DOHH2 (cell line): ENCODE measurements at regions not wholly inside any gene's neighbourhood (a gene's known extent, or its start where the extent isn't known, plus 50 kb on each side); places are given as distances from the start of the nearest gene placed in this dataset.

Experiments
- H3F3A ChIP-seq: fragments of 200-600 bp; sonication (generic), shearing (Covaris generic); 2 replicates; pipeline ENCODE4 v1.6.0; 2016; ENCODE audit warnings: antibody characterized with exemption, mild to moderate bottlenecking; ENCODE audit not compliant: control insufficient read depth, insufficient read depth
- H3K27ac ChIP-seq: fragments of 200-600 bp; sonication (generic); 2 replicates; pipeline ENCODE4 v1.5.1; 2014; ENCODE audit warnings: low read depth, mild to moderate bottlenecking, low read length, moderate library complexity
- H3K27me3 ChIP-seq: fragments of 200-600 bp; sonication (generic); 2 replicates; pipeline ENCODE4 v1.6.1; 2014; ENCODE audit warnings: mild to moderate bottlenecking, low read length, mixed read lengths; ENCODE audit not compliant: control insufficient read depth
- H3K36me3 ChIP-seq: fragments of 200-600 bp; sonication (generic); 2 replicates; pipeline ENCODE4 v1.6.1; 2014; ENCODE audit warnings: mild to moderate bottlenecking, low read length, moderate library complexity, mixed read lengths; ENCODE audit not compliant: control insufficient read depth
- H3K4me1 ChIP-seq: fragments of 200-600 bp; sonication (generic); 2 replicates; pipeline ENCODE4 v1.6.1; 2014; ENCODE audit warnings: mild to moderate bottlenecking, low read length, mixed read lengths; ENCODE audit not compliant: control insufficient read depth
- H3K4me2 ChIP-seq: fragments of 200-600 bp; sonication (generic); 2 replicates; pipeline ENCODE4 v1.6.0; 2014; ENCODE audit warnings: mild to moderate bottlenecking, low read length, moderate library complexity
- H3K4me3 ChIP-seq: fragments of 200-600 bp; sonication (generic); 2 replicates; pipeline ENCODE4 v1.5.1; 2014; ENCODE audit warnings: mild to moderate bottlenecking, low read length, mixed read lengths
- H3K79me2 ChIP-seq: fragments of 200-600 bp; sonication (generic); 2 replicates; pipeline ENCODE4 v1.6.1; 2014; ENCODE audit warnings: mild to moderate bottlenecking, low read length, mixed read lengths; ENCODE audit not compliant: control insufficient read depth
- H3K9me2 ChIP-seq: fragments of 200-600 bp; sonication (generic); replicated peaks from 2 replicates; pipeline ENCODE4 v1.6.1; 2014; ENCODE audit warnings: mild to moderate bottlenecking, low read length, mixed read lengths; ENCODE audit not compliant: control insufficient read depth
- H3K9me3 ChIP-seq: fragments of 200-600 bp; sonication (generic); 2 replicates; pipeline ENCODE4 v1.6.1; 2014; ENCODE audit warnings: antibody characterized with exemption, low read length, mixed read lengths; ENCODE audit not compliant: control insufficient read depth, insufficient read depth
- H4K20me1 ChIP-seq: fragments of 200-600 bp; sonication (generic); 2 replicates; pipeline ENCODE4 v1.6.0; 2014; ENCODE audit warnings: low read depth, mild to moderate bottlenecking, antibody characterized with exemption, low read length, moderate library complexity; ENCODE audit not compliant: control insufficient read depth, insufficient read depth
- EZH2phosphoT487 ChIP-seq: fragments of 200-600 bp; sonication (generic); IDR thresholded peaks from 2 replicates; pipeline ENCODE4 v1.6.1; 2017; ENCODE audit warnings: borderline replicate concordance, mild to moderate bottlenecking, antibody characterized with exemption, low read length, moderate library complexity, mixed read lengths
- TF ChIP-seq, protein P1 (sequence below): fragments of 200-600 bp; sonication (generic); IDR thresholded peaks from one replicate; pipeline ENCODE4 v1.5.1; 2014; ENCODE audit warnings: antibody characterized with exemption, mild to moderate bottlenecking, low read depth, low read length; ENCODE audit not compliant: poor library complexity, severe bottlenecking

DNA sequence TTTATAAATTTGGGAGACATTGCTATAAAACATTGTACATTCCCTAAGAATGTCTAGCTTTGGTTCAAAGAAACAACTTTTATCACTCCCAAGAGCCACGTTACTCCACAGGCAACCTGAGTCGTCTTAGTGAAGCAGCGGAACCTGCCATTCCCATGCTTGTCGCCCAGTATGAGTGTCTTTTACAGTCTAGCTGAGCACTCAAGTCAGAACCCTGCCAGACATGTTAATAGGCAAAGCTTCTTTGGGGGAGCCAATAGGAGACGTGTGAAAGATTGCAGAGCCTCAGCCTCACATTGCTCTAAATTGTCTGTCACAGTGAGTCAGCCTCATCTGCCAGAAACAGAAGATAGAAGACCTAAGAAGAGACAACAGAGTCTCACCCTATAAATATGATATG, 541.6 kb upstream of the FLRT2 start:
- Histone ChIP-seq H3K4me3 (no peak overlapping the region), H3K27me3 (no peaks in the 10 kb centered on the region), H3K27ac (no peak overlapping the region), H3K9me3 (no peaks in the 10 kb centered on the region), H3K36me3 (no peaks in the 10 kb centered on the region), H3K4me1 (no peaks in the 10 kb centered on the region), H3K4me2 (no peak overlapping the region), H3K9me2 (no peaks in the 10 kb centered on the region), H3K79me2 (no peaks in the 10 kb centered on the region), H3F3A (no peaks in the 10 kb centered on the region), H4K20me1 (no peaks in the 10 kb centered on the region)
- TF ChIP-seq, protein P1, sequence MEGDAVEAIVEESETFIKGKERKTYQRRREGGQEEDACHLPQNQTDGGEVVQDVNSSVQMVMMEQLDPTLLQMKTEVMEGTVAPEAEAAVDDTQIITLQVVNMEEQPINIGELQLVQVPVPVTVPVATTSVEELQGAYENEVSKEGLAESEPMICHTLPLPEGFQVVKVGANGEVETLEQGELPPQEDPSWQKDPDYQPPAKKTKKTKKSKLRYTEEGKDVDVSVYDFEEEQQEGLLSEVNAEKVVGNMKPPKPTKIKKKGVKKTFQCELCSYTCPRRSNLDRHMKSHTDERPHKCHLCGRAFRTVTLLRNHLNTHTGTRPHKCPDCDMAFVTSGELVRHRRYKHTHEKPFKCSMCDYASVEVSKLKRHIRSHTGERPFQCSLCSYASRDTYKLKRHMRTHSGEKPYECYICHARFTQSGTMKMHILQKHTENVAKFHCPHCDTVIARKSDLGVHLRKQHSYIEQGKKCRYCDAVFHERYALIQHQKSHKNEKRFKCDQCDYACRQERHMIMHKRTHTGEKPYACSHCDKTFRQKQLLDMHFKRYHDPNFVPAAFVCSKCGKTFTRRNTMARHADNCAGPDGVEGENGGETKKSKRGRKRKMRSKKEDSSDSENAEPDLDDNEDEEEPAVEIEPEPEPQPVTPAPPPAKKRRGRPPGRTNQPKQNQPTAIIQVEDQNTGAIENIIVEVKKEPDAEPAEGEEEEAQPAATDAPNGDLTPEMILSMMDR, result no peak
- no peak for TF ChIP-seq EZH2phosphoT487

DNA sequence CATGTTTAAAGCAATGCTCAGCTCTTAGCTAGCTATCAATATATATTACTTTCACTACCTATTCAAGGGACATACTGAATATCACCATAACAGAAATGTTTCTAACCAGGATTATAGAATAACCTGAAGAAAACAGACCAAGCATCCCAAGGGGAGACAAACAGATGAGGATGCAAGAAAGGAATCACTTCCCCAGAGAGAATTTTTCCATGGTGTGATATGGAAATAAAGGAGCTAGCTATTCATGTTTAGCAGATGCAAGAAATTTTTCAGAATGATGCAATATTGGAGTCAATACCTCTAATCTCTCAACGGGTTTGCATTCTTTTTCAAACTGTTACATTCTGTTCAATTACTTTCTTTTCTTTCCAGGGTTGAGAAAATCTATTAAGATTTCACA, 538.9 kb upstream of the FLRT2 start:
- Histone ChIP-seq H3K9me2 (no peaks in the 10 kb centered on the region), H3K27ac (no peak overlapping the region), H3K9me3 (no peaks in the 10 kb centered on the region), H3K36me3 (no peaks in the 10 kb centered on the region), H3K4me3 (no peak overlapping the region), H3K27me3 (no peaks in the 10 kb centered on the region), H3K79me2 (no peaks in the 10 kb centered on the region), H4K20me1 (no peaks in the 10 kb centered on the region), H3F3A (no peaks in the 10 kb centered on the region), H3K4me1 (no peaks in the 10 kb centered on the region), H3K4me2 (no peak overlapping the region)
- no peak for TF ChIP-seq EZH2phosphoT487
- TF ChIP-seq, protein P1, result no peak

DNA sequence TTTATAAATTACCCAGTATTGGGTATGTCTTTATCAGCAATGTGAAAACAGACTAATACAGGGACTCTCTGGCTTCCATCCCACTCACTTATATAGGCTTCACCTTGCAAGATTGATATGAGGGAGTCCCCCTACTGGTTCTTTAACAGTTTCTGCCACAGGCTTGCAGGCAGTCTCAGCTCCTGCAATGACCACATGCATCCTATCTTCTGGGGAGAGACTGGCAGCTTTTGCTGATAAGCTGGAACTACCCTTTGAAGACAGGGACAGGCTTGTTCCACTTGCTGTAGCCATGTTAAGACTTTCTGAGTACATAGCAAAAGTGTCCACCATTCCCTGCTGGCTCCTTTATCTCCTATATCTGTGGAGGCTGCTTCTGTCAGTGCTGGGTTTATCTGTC, 531.7 kb upstream of the FLRT2 start:
- Histone ChIP-seq H3K79me2 (no peaks in the 10 kb centered on the region), H3F3A (no peaks in the 10 kb centered on the region), H3K9me2 (no peaks in the 10 kb centered on the region), H3K4me2 (no peak overlapping the region), H3K4me3 (no peak overlapping the region), H4K20me1 (no peaks in the 10 kb centered on the region), H3K9me3 (no peaks in the 10 kb centered on the region; the same call in 1 of the 2 replicates), H3K27ac (no peak overlapping the region), H3K4me1 (no peaks in the 10 kb centered on the region), H3K27me3 (no peaks in the 10 kb centered on the region), H3K36me3 (no peaks in the 10 kb centered on the region)
- no peak for TF ChIP-seq EZH2phosphoT487
- TF ChIP-seq, protein P1, result no peak

DNA sequence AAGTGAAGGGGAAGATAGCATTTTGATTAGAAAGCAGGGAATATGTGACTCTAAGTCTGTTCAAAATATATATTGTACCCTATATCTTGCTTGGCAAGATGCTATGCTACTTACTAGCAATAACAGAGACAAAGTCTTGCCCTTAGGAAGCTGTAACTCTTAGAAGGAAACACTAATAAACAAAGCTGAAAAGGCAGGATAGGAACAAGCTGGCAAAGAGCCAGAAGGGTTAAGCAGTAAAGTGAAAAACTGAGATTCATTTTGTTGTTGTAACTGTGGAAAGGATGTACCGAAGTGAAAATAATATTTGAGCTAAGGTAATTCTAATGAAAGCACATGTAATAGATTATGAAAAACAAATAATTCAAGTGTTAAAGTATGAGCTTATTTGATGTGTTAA, 527.1 kb upstream of the FLRT2 start:
- no peaks in the 10 kb centered on the region for H3K79me2 ChIP-seq
- H3K4me3 ChIP-seq, result no peak overlapping the region
- H4K20me1 ChIP-seq, result no peaks in the 10 kb centered on the region
- H3F3A ChIP-seq, result no peaks in the 10 kb centered on the region
- no peak overlapping the region for H3K27ac ChIP-seq
- no peaks in the 10 kb centered on the region for H3K36me3 ChIP-seq
- H3K9me3 ChIP-seq, result no peaks in the 10 kb centered on the region
- H3K4me2 ChIP-seq, result no peak overlapping the region
- TF ChIP-seq EZH2phosphoT487, result no peak
- TF ChIP-seq, protein P1, result no peak
- H3K27me3 ChIP-seq, result no peaks in the 10 kb centered on the region
- no peaks in the 10 kb centered on the region for H3K4me1 ChIP-seq
- no peaks in the 10 kb centered on the region for H3K9me2 ChIP-seq
